H54 (cell line): ENCODE measurements at regions not wholly inside any gene's neighbourhood (a gene's known extent, or its start where the extent isn't known, plus 50 kb on each side); places are given as distances from the start of the nearest gene placed in this dataset.

Experiments
- DNase-seq: peaks from one replicate; pipeline ENCODE4 v3.0.0; 2011; ENCODE audit warnings: low spot score, mixed read lengths; ENCODE audit not compliant: insufficient read length
- FAIRE-seq: peaks from 3 replicates; lab custom pipeline; 2011; peaks lifted over from hg19 to GRCh38; lab: Jason Lieb, UNC
- POLR2A ChIP-seq: IDR thresholded peaks from 2 replicates; pipeline ENCODE4 v1.6.1; 2011; ENCODE audit warnings: low read depth, mild to moderate bottlenecking, low read length

GRCh38 chrX:1911401-1912128 is 296.7 kb downstream of the ASMT start:
- DNase-seq (no peak), FAIRE-seq (no peak)
- no peak for TF ChIP-seq POLR2A

- TF ChIP-seq POLR2A, result no peak
- DNase-seq (no peak), FAIRE-seq (no peak)
Observed at GRCh38 chrX:1912193-1912592, 297.3 kb downstream of the ASMT start.

- FAIRE-seq (no peak), DNase-seq (no peak)
- no peak for TF ChIP-seq POLR2A
Observed at GRCh38 chrX:1914606-1915365, 299.9 kb downstream of the ASMT start.

- no peak for TF ChIP-seq POLR2A
- FAIRE-seq (no peak), DNase-seq (no peak)
Observed at GRCh38 chrX:1918780-1919179, 303.9 kb downstream of the ASMT start.

- no peak for TF ChIP-seq POLR2A
- FAIRE-seq, result no peak
- DNase-seq, result no peak
Observed at GRCh38 chrX:1925053-1925481, 310.2 kb downstream of the ASMT start.

GRCh38 chrX:1928805-1929204 is 313.9 kb downstream of the ASMT start:
- FAIRE-seq, result no peak
- no peak for TF ChIP-seq POLR2A
- DNase-seq, result no peak

GRCh38 chrX:1932231-1932630 is 317.4 kb downstream of the ASMT start:
- FAIRE-seq (no peak), DNase-seq (no peak)
- TF ChIP-seq POLR2A, result no peak

GRCh38 chrX:1933964-1934363 is 319.1 kb downstream of the ASMT start:
- no peak for DNase-seq
- no peak for TF ChIP-seq POLR2A
- FAIRE-seq, result no peak

GRCh38 chrX:1935805-1936204 is 320.9 kb downstream of the ASMT start:
- no peak for TF ChIP-seq POLR2A
- FAIRE-seq (no peak), DNase-seq (no peak)

- no peak for TF ChIP-seq POLR2A
Observed at GRCh38 chrX:1938190-1938589, 323.3 kb downstream of the ASMT start.

GRCh38 chrX:1941321-1941720 is 326.5 kb downstream of the ASMT start:
- no peak for TF ChIP-seq POLR2A
- FAIRE-seq (no peak), DNase-seq (no peak)

More at GRCh38 chrX:1938190-1938589, 323.3 kb downstream of the ASMT start:
- FAIRE-seq, result no peak
- DNase-seq, result no peak

- FAIRE-seq (no peak), DNase-seq (no peak)
- TF ChIP-seq POLR2A, result no peak
Observed at GRCh38 chrX:1945879-1946278, 331.0 kb downstream of the ASMT start.

GRCh38 chrX:1946974-1947373 is 332.1 kb downstream of the ASMT start:
- no peak for TF ChIP-seq POLR2A
- no peak for FAIRE-seq
- DNase-seq, result no peak
